BJ (cell line): ENCODE measurements at regions not wholly inside any gene's neighbourhood (a gene's known extent, or its start where the extent isn't known, plus 50 kb on each side); places are given as distances from the start of the nearest gene placed in this dataset.

Experiments
- CTCF ChIA-PET: fragments of 350-600 bp; formaldehyde crosslinking; extraction: SDS; loops from one replicate; lab custom pipeline; 2021; ENCODE audit warnings: antibody characterized with exemption, inconsistent platforms; lab: Yijun Ruan, JAX
- POLR2A ChIA-PET: fragments of 300-600 bp; sonication (Branson Sonifier 250); formaldehyde crosslinking; extraction: SDS; loops from one replicate; lab custom pipeline; 2021; ENCODE audit warnings: antibody characterized with exemption; lab: Charles Lee
- DNase-seq: peaks from one replicate; pipeline ENCODE4 v3.0.0-alpha.2; 2011; ENCODE audit warnings: low read depth
- H3K27me3 ChIP-seq: 2 replicates; pipeline ENCODE4 v1.6.0; 2011; ENCODE audit warnings: low read length; ENCODE audit not compliant: control insufficient read depth, insufficient read depth
- H3K36me3 ChIP-seq: 2 replicates; pipeline ENCODE4 v1.5.1; 2011; ENCODE audit warnings: low read length; ENCODE audit not compliant: control insufficient read depth, insufficient read depth
- H3K4me3 ChIP-seq: 2 replicates; pipeline ENCODE4 v1.5.1; 2011; ENCODE audit warnings: low read depth, mild to moderate bottlenecking, control low read depth, low read length
- CTCF ChIP-seq: IDR thresholded peaks from 2 replicates; pipeline ENCODE4 v1.5.1; 2011; ENCODE audit warnings: low read depth, mild to moderate bottlenecking, control low read depth, inconsistent platforms, low read length, moderate library complexity; ENCODE audit not compliant: insufficient read depth

GRCh38 chr17:53630638-53631037 is 192.1 kb upstream of the KIF2B start:
- Histone ChIP-seq H3K27me3 (no peaks in the 10 kb centered on the region), H3K4me3 (no peak overlapping the region), H3K36me3 (no peaks in the 10 kb centered on the region)
- ChIA-PET CTCF (no interaction called here), POLR2A (no interaction called here)
- DNase-seq = no peak
- TF ChIP-seq CTCF = no peak

DNA sequence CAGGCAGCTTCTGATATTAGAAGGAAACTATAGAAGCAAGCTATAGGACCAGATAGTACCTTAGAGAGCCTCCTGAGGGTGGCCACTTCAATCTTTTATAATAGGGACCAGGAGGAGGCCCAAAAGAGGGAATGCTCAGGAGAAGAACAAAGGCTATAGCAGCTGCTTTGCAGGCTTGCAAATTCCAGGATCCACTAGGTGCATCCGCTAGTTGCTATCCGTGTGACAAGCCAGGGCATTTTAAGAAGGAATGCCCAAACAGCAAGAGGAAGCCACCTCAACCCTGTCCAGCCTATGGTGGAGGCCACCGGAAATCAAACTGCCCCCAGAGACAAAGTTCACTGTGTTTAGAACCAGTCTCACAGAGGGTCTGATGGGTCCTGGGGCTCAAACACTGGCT is 192.6 kb upstream of the KIF2B start:
- Histone ChIP-seq H3K4me3 (no peak overlapping the region), H3K27me3 (no peaks in the 10 kb centered on the region), H3K36me3 (no peaks in the 10 kb centered on the region)
- no peak for DNase-seq
- TF ChIP-seq CTCF = no peak
- ChIA-PET CTCF (no interaction called here), POLR2A (no interaction called here)

DNA sequence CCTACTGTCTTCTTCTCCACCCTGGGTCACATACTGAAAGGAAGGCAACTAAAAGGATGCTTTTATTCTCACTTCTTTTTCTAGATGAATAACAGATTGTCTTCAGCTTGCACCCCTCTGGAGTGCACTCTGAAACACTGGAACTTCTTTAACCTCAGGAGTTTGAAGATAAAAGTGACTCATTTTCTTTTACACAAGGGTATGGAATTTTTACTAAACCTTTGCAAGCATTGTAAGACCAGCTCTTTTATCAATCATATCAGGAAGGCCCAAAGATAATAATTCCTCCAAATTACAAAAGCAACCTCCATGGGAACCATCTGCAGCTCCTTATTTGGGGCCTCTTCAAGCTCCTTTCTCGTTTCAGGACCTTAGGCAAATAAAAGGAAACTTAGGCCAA is 193.5 kb upstream of the KIF2B start:
- POLR2A ChIA-PET = no interaction called here
- Histone ChIP-seq H3K27me3 (no peaks in the 10 kb centered on the region), H3K4me3 (no peak overlapping the region), H3K36me3 (no peaks in the 10 kb centered on the region)
- no peak for DNase-seq
- TF ChIP-seq CTCF = no peak
- CTCF ChIA-PET = no interaction called here

- POLR2A ChIA-PET = no interaction called here
- no peaks in the 10 kb centered on the region for H3K27me3 ChIP-seq
- no peak for TF ChIP-seq CTCF
- H3K36me3 ChIP-seq = no peaks in the 10 kb centered on the region
- DNase-seq = no peak
- CTCF ChIA-PET = no interaction called here
- no peak overlapping the region for H3K4me3 ChIP-seq
Observed at GRCh38 chr17:53628011-53628410, 194.7 kb upstream of the KIF2B start.

GRCh38 chr17:53627511-53627910 is 195.2 kb upstream of the KIF2B start:
- H3K4me3 ChIP-seq = no peak overlapping the region
- peak; percentile 43 for DNase-seq
- H3K27me3 ChIP-seq = no peaks in the 10 kb centered on the region
- TF ChIP-seq CTCF = no peak
- ChIA-PET POLR2A (no interaction called here), CTCF (no interaction called here)
- no peaks in the 10 kb centered on the region for H3K36me3 ChIP-seq
